Fibroblast of lung (primary cell): ENCODE measurements at regions not wholly inside any gene's neighbourhood (a gene's known extent, or its start where the extent isn't known, plus 50 kb on each side); places are given as distances from the start of the nearest gene placed in this dataset.
A peak's percentile ranks its signal among the peaks of the same experiment; 100 is the strongest.

Experiments
- DNase-seq, 2 donors: peaks; one replicate each; pipeline versions ENCODE4 v3.0.0 to v3.0.0-alpha.2; 2010; ENCODE audit warnings: low read depth in 2 of 2
- H2AFZ ChIP-seq: 2 replicates; pipeline ENCODE4 v1.5.1; 2012; ENCODE audit warnings: low read length, control low read depth, inconsistent platforms
- H3K27ac ChIP-seq: 2 replicates; pipeline ENCODE4 v1.5.1; 2011; ENCODE audit warnings: low read length, control low read depth; ENCODE audit not compliant: insufficient read depth
- H3K27me3 ChIP-seq: 2 replicates; pipeline ENCODE4 v1.5.1; 2011; ENCODE audit warnings: mild to moderate bottlenecking, low read length; ENCODE audit not compliant: control insufficient read depth, insufficient read depth
- H3K36me3 ChIP-seq: 2 replicates; pipeline ENCODE4 v1.5.1; 2011; ENCODE audit warnings: low read length; ENCODE audit not compliant: control insufficient read depth, insufficient read depth
- H3K4me1 ChIP-seq: 2 replicates; pipeline ENCODE4 v1.5.1; 2011; ENCODE audit warnings: low read length; ENCODE audit not compliant: control insufficient read depth, insufficient read depth; ENCODE audit errors: extremely low read depth
- H3K4me2 ChIP-seq: 2 replicates; pipeline ENCODE4 v1.5.1; 2011; ENCODE audit warnings: low read length, control low read depth; ENCODE audit not compliant: insufficient read depth; ENCODE audit errors: extremely low read depth
- H3K4me3 ChIP-seq, 4 experiments: fragments of 200-600 bp in 1 of 4; sonication (generic) in 1 of 4; replicated peaks in 1 of 4; 2 replicates each; pipeline ENCODE4 v1.5.1; 2011 to 2016; ENCODE audit warnings: low read length in 4 of 4, low read depth in 3 of 4, mild to moderate bottlenecking in 3 of 4, control low read depth in 2 of 4, inconsistent platforms in 1 of 4, mixed read lengths in 1 of 4; ENCODE audit not compliant: insufficient read depth in 1 of 4; ENCODE audit errors: control extremely low read depth in 1 of 4
- H3K79me2 ChIP-seq: 2 replicates; pipeline ENCODE4 v1.5.1; 2012; ENCODE audit warnings: mild to moderate bottlenecking, low read length, inconsistent platforms; ENCODE audit not compliant: control insufficient read depth, insufficient read depth
- H3K9ac ChIP-seq: 2 replicates; pipeline ENCODE4 v1.5.1; 2011; ENCODE audit warnings: mild to moderate bottlenecking, low read length, control low read depth; ENCODE audit not compliant: insufficient read depth
- H3K9me3 ChIP-seq: 2 replicates; pipeline ENCODE4 v1.5.1; 2012; ENCODE audit warnings: low read depth, low read length; ENCODE audit not compliant: control insufficient read depth, insufficient read depth
- H4K20me1 ChIP-seq: 2 replicates; pipeline ENCODE4 v1.5.1; 2011; ENCODE audit warnings: low read length; ENCODE audit not compliant: control insufficient read depth, insufficient read depth; ENCODE audit errors: extremely low read depth
- CTCF ChIP-seq, 2 donors: IDR thresholded peaks in 1 of 2; conservative IDR thresholded peaks in 1 of 2; 1 replicate in 1 of 2; 2 replicates in 1 of 2; pipeline ENCODE4 v1.5.1; 2011 to 2012; ENCODE audit warnings: low read length in 2 of 2, control low read depth in 1 of 2, inconsistent platforms in 1 of 2, low read depth in 1 of 2, mild to moderate bottlenecking in 1 of 2
- EZH2 ChIP-seq: IDR thresholded peaks from 2 replicates; pipeline ENCODE4 v1.5.1; 2012; ENCODE audit warnings: low read length, control low read depth, mild to moderate bottlenecking; ENCODE audit errors: missing control alignments

- H3K79me2 ChIP-seq = no peaks in the 10 kb centered on the region
- H3K4me3 ChIP-seq = no peak overlapping the region
- no peaks in the 10 kb centered on the region for H3K36me3 ChIP-seq
- no peaks in the 10 kb centered on the region for H3K27me3 ChIP-seq
- H3K4me2 ChIP-seq = no peak overlapping the region
- no peak for DNase-seq
- peaks cover 2% of the 10 kb centered on the region for H3K4me1 ChIP-seq
- no peak overlapping the region for H3K9ac ChIP-seq
- H2AFZ ChIP-seq = no peak overlapping the region
- H3K27ac ChIP-seq = no peak overlapping the region
- H3K9me3 ChIP-seq = no peaks in the 10 kb centered on the region
- H4K20me1 ChIP-seq = no peaks in the 10 kb centered on the region
- TF ChIP-seq CTCF (conservative IDR thresholded peaks at IDR 0.05 in 1 of 2, IDR thresholded peaks at IDR 0.05 in 1 of 2; ENCODE audit: low read depth in 1 of 2, low read length in 2 of 2) (no peak), EZH2 (no peak)
These were observed 138.7 kb upstream of the IRF2BP2 start for GRCh38 chr1:234748713-234749112.

DNA sequence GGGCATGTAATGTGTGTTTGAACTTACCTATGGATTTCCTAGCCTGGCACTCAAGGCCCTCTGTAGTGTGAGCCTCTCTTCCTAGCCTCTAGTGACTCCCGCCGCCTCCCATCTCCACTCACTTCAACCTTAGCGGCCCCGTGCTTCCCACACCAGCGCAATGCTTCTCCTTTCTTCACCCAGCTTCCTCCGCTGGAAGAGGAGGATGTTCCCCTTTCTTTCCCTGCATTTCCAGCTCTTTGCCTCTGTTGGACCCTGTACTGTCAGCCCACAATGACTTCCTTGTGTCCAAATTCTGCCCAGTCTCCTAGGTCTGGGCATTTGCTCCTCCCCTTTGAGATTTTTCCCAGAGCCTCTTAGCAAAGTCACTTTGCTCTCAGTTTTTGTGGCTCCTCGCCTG lies 138.1 kb upstream of the IRF2BP2 start:
- TF ChIP-seq CTCF (conservative IDR thresholded peaks at IDR 0.05 in 1 of 2, IDR thresholded peaks at IDR 0.05 in 1 of 2; ENCODE audit: low read depth in 1 of 2, low read length in 2 of 2) (no peak), EZH2 (no peak)
- peaks cover 6% of the 10 kb centered on the region for H3K4me1 ChIP-seq
- no peak overlapping the region for H2AFZ ChIP-seq
- no peak overlapping the region for H3K4me2 ChIP-seq
- H3K9ac ChIP-seq = no peak overlapping the region
- no peaks in the 10 kb centered on the region for H3K27me3 ChIP-seq
- DNase-seq = no peak
- H3K36me3 ChIP-seq = no peaks in the 10 kb centered on the region
- H4K20me1 ChIP-seq = no peaks in the 10 kb centered on the region
- H3K9me3 ChIP-seq = no peaks in the 10 kb centered on the region
- H3K4me3 ChIP-seq = no peak overlapping the region
- no peak overlapping the region for H3K27ac ChIP-seq
- H3K79me2 ChIP-seq = no peaks in the 10 kb centered on the region

- no peak overlapping the region for H3K27ac ChIP-seq
- TF ChIP-seq EZH2 (no peak), CTCF (conservative IDR thresholded peaks at IDR 0.05 in 1 of 2, IDR thresholded peaks at IDR 0.05 in 1 of 2; ENCODE audit: low read depth in 1 of 2, low read length in 2 of 2) (no peak)
- no peak overlapping the region for H3K4me3 ChIP-seq
- H3K27me3 ChIP-seq = no peaks in the 10 kb centered on the region
- H4K20me1 ChIP-seq = no peaks in the 10 kb centered on the region
- no peaks in the 10 kb centered on the region for H3K36me3 ChIP-seq
- H2AFZ ChIP-seq = no peak overlapping the region
- no peaks in the 10 kb centered on the region for H3K9me3 ChIP-seq
- peaks cover 6% of the 10 kb centered on the region for H3K4me1 ChIP-seq
- DNase-seq = peak in 1 of 2 donors; percentile 20
- no peaks in the 10 kb centered on the region for H3K79me2 ChIP-seq
- no peak overlapping the region for H3K9ac ChIP-seq
- no peak overlapping the region for H3K4me2 ChIP-seq
These were observed 136.8 kb upstream of the IRF2BP2 start for GRCh38 chr1:234746798-234747196.
